GM19351 (cell line): ENCODE measurements at regions not wholly inside any gene's neighbourhood (a gene's known extent, or its start where the extent isn't known, plus 50 kb on each side); places are given as distances from the start of the nearest gene placed in this dataset.

Experiments used
- ATAC-seq: cut with Tn5 transposase; IDR thresholded peaks from one replicate; pipeline ENCODE4 v1.9.1; 2021; ENCODE audit warnings: mild to moderate bottlenecking, moderate library complexity; ENCODE audit not compliant: unreplicated experiment

DNA sequence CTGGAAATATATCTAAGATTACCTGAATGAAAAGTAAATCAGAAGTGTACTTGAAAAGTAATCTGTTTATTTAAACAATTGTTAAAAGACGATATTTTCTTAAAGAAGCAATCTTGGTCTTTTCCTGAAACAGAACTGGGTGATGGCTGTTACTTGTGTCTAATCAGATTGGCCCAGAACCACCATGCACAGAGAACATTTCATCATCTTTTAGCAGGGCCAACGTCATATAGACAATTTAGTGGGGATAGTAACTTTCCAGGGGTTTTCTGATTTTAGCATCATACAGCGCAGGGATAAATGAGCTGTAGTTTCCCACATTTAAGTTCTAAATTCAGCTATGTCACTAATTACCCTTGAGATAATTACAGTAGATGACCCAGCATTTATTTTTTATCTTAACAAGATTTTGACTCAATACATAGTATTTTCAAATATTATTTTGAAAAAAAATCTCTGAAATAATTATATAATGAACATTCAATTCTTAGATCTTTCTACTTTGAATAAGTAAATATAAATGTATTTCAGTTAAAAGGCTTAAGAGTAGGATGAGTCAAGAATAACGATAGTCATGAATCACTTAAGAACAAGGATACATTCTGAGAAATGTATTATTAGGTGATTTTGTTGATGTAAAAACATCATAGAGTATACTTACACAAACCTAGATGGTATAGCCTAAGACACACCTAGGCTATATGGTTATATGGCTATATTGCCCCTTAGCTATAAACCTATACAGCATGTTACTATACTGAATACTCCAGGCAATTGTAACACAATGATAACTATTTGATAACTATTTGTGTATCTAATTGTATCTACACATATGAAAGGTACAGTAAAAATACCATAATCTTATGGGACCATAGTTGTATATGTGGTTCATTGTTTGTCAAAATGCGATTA is 103.8 kb upstream of the MME start:
- no peak for ATAC-seq

DNA sequence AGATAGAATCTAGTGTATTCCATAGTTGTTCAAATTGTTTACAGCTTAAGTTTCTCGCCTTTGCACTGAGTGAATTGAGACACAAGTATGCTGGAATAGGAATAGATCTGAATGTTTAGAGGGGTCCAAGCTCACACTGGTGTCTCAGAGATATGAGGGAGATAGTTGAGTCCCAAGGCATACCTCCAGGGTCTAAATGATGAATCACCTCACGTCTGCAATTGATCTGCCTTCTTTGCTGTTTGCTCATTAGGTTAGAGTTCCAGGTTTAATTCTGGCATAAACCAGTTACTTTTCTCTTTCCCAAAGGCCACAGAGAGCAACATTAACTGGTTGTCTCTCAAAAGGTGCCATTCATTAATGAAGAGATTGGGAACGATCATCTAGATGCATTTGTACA is 106.3 kb upstream of the MME start:
- ATAC-seq: no peak

GRCh38 chr3:154972951-154973350 is 107.2 kb upstream of the MME start:
- ATAC-seq: no peak

GRCh38 chr3:154971771-154972326 is 108.3 kb upstream of the MME start:
- ATAC-seq: no peak

GRCh38 chr3:154971341-154971740 is 108.8 kb upstream of the MME start:
- no peak for ATAC-seq

GRCh38 chr3:154970797-154971196 is 109.3 kb upstream of the MME start:
- no peak for ATAC-seq

DNA sequence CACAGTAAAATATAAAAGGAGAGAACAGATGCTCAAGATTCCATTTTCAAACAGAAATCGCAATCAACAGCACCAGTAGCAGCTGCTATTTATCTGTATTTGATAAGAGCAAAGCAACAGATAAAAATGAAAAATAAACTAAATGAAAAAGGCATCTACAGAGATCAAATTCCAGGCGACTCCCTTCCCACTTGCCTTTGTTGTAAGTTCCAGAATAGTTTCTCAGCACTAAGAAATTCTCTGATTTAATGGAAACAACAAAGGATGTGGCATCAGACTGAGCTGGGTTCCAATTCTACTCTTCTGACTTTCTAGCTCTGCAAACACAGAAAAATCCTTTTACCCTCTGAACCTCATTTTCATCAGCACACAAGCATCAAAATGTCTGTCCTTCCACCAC is 110.8 kb upstream of the MME start:
- ATAC-seq: no peak

DNA sequence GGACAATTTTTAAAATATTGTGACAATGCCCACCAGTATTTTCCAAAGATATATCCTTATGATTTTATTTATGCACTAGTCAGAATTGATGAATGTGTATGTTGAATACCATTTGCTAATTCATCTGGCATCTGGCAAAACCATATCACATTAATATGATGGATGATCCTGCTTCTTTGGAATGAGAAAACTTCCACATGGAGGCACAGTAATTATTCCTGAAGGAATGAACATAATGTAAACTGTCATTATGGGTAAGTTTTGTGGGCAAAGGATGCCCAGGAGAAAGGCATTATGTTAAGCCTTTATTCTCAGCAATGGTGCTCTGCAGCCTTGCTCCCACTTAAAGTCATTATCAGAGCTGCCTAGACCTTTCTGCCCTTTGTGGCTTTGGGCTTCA is 113.0 kb upstream of the MME start:
- ATAC-seq: no peak

DNA sequence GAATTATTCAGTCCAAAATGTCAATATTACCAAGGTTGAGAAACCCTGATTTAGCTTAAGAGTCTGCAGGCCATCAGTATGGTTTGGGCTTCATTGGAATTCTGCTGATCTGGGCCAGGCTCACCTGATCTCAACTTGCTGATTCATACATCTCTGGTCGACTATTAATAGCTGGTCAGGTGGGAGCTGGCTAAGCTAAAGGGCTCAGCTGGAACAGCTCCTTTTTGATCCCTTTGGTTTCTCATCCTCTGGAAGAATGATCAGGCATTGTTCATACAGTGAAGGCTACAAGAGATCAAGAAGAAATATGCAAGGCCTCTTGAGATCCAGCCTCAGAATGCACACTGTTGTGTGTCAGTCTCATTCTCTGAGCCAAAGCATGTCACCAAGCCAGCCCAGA is 123.3 kb upstream of the MME start:
- no peak for ATAC-seq

DNA sequence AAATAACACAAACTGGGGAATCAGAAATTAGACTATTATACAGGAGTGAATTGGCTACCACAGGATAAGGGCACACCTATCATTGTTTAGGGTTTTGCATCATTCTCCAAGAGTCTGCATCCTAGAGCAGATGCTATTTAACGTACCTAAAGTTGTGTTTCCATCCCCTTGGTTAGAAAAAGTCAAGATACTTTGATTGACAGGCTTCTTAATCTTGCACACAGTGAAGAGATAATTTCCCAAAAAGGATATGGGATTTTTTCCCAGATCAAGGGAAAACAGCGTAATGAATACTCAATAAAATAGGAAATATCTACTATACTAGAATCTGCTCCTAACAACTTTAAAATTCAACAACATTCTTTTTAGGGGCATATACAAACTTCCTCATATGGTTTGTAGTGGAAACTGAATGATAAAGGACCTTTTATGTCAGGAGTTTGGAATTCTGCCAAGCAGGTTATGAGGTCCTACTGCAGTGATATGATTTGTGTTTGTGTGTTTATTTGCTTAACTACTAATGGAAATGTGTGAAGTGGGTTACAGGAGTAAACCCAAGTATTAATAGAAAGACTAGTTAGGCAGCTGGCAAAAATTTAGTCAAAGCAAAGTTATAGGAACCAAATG is 124.1 kb upstream of the MME start:
- ATAC-seq: no peak

DNA sequence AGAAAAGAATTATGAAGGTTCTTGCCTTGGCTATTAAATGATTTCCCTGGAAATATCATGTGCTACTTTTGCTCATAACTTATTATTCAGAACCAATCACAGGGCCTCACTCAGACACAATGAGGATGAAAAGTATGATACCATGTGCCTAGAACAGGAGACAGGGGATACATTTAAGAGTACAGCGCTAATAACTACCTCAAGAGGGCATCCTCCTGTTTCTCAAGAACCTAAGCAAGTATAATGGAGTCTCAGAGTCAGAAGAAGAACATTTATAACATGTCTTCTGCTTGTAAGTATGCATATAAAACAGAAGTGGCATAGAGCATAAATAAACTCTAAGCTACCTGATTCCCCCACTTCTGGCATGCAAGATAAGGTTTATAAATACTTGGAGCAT is 125.4 kb upstream of the MME start:
- peak; percentile 74 for ATAC-seq

GRCh38 chr3:154953538-154953937 is 126.6 kb upstream of the MME start:
- no peak for ATAC-seq

GRCh38 chr3:154952553-154952952 is 127.6 kb upstream of the MME start:
- ATAC-seq: no peak

DNA sequence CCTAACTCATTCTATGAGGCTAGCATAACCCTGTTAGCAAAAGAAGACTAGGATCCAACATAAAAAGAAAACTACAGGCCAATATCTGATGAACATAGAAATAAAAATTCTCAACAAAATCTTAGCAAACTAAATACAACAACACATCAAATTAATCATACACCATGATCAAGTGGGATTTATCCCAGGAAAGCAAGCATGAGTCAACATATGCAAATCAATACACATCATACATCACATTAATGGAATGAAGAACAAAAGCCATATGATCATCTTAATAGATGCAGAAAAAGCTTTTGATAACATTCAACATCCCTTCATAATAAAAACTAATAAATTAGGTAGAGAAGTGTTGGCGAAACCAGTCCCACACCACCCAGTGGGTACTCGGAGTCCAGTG is 136.1 kb upstream of the MME start:
- no peak for ATAC-seq

GRCh38 chr3:154942827-154943226 is 137.3 kb upstream of the MME start:
- no peak for ATAC-seq

- no peak for ATAC-seq
Measured at GRCh38 chr3:154936196-154936595, 143.9 kb upstream of the MME start.

GRCh38 chr3:154933581-154933980 is 146.5 kb upstream of the MME start:
- no peak for ATAC-seq

- ATAC-seq: no peak
Measured at GRCh38 chr3:154932633-154933032, 147.5 kb upstream of the MME start.

GRCh38 chr3:154931484-154931883 is 148.6 kb upstream of the MME start:
- ATAC-seq: no peak

DNA sequence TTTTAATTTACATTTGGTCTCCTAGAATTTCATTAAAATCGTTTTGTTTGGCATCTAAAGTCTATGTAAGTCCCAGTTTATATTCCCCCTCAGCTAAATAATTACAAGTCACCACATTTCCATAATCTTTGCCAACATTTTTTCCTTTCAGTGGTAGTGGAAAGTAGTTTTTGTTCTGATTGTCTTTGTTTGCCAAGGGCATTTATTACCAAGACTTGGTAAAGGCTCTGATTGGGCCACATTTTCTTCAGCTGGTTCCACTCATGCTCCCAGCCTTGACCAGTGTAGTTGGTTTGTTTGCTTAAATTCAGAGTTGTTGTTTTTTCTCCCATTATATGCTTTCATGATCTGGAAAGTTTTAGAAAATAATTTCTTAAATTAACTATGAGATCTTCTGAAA is 153.4 kb upstream of the MME start:
- no peak for ATAC-seq

GRCh38 chr3:154921351-154921750 is 158.8 kb upstream of the MME start:
- ATAC-seq: no peak

DNA sequence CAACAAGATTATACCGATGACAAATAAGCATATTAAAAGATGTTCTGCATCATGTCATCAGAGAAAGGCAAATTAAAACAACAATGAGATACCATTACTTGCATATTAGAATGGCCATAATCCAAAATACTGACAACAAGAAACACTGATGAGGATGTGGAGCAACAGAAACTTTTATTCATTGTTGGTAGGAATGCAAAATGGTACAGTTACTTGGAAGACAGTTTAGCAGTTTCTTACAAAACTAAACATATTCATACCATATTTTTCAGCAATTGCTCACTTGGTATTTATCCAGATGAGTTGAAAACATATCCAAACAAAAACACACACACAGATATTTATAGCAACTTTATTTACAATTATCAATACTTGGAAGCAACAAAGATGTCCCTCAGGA is 160.9 kb upstream of the MME start:
- no peak for ATAC-seq
